OCI-LY1 (cell line): ENCODE measurements at regions not wholly inside any gene's neighbourhood (a gene's known extent, or its start where the extent isn't known, plus 50 kb on each side); places are given as distances from the start of the nearest gene placed in this dataset.
A peak's percentile ranks its signal among the peaks of the same experiment; 100 is the strongest.

ENCODE experiments used
- H2AFZ ChIP-seq: fragments of 200-600 bp; sonication (generic), shearing (Covaris generic); 2 replicates; pipeline ENCODE4 v1.6.0; 2014; ENCODE audit warnings: antibody characterized with exemption, mild to moderate bottlenecking, low read length
- H3F3A ChIP-seq: fragments of 200-600 bp; sonication (generic), shearing (Covaris generic); 2 replicates; pipeline ENCODE4 v1.6.0; 2014; ENCODE audit warnings: mild to moderate bottlenecking, antibody characterized with exemption, low read length, moderate library complexity; ENCODE audit not compliant: insufficient read depth
- H3K27ac ChIP-seq: fragments of 200-600 bp; sonication (generic); 2 replicates; pipeline ENCODE4 v1.5.1; 2014; ENCODE audit warnings: low read length, mixed run types, mild to moderate bottlenecking, low read depth; ENCODE audit not compliant: poor library complexity, severe bottlenecking
- H3K27me3 ChIP-seq: fragments of 200-600 bp; sonication (generic); 2 replicates; pipeline ENCODE4 v1.6.0; 2014; ENCODE audit warnings: antibody characterized with exemption, mild to moderate bottlenecking, low read length, moderate library complexity; ENCODE audit not compliant: insufficient read depth
- H3K36me3 ChIP-seq: fragments of 200-600 bp; sonication (generic); 2 replicates; pipeline ENCODE4 v1.6.1; 2014; ENCODE audit warnings: mild to moderate bottlenecking, antibody characterized with exemption, low read length, moderate library complexity, mixed read lengths; ENCODE audit not compliant: insufficient read depth
- H3K4me1 ChIP-seq: fragments of 200-600 bp; sonication (generic); 2 replicates; pipeline ENCODE4 v1.5.1; 2014; ENCODE audit warnings: mild to moderate bottlenecking, low read length, moderate library complexity; ENCODE audit not compliant: insufficient read depth, severe bottlenecking
- H3K4me2 ChIP-seq: fragments of 200-600 bp; sonication (generic), shearing (Covaris generic); 2 replicates; pipeline ENCODE4 v1.6.1; 2014; ENCODE audit warnings: low read length
- H3K4me3 ChIP-seq: fragments of 200-600 bp; sonication (generic); 2 replicates; pipeline ENCODE4 v1.5.1; 2014; ENCODE audit warnings: low read length, low read depth, mild to moderate bottlenecking, mixed read lengths; ENCODE audit not compliant: poor library complexity, severe bottlenecking
- H3K79me2 ChIP-seq: fragments of 200-600 bp; shearing (Covaris generic); 2 replicates; pipeline ENCODE4 v1.6.1; 2016; ENCODE audit warnings: mixed run types, low read length, mixed read lengths; ENCODE audit not compliant: insufficient read depth
- H3K9ac ChIP-seq: fragments of 200-600 bp; sonication (generic), shearing (Covaris generic); 2 replicates; pipeline ENCODE4 v1.6.1; 2014; ENCODE audit warnings: mild to moderate bottlenecking, low read length, mixed read lengths
- H3K9me2 ChIP-seq: fragments of 200-600 bp; sonication (generic), shearing (Covaris generic); 2 replicates; pipeline ENCODE4 v1.6.1; 2014; ENCODE audit warnings: low read depth, mild to moderate bottlenecking, low read length, mixed read lengths
- H3K9me3 ChIP-seq: fragments of 200-600 bp; shearing (Covaris generic); 2 replicates; pipeline ENCODE4 v1.6.1; 2014; ENCODE audit warnings: low read length, mixed read lengths
- H4K20me1 ChIP-seq: fragments of 200-600 bp; sonication (generic), shearing (Covaris generic); 2 replicates; pipeline ENCODE4 v1.6.0; 2016; ENCODE audit warnings: mild to moderate bottlenecking, low read length; ENCODE audit not compliant: insufficient read depth
- EZH2 ChIP-seq: fragments of 200-600 bp; sonication (generic), shearing (Covaris generic); IDR thresholded peaks from 2 replicates; pipeline ENCODE4 v1.8.0; 2017; ENCODE audit warnings: borderline replicate concordance, mixed run types, mild to moderate bottlenecking, antibody characterized with exemption, low read length, moderate library complexity, mixed read lengths
- TF ChIP-seq, protein P1 (sequence below): fragments of 200-600 bp; sonication (generic), shearing (Covaris generic); IDR thresholded peaks from 2 replicates; pipeline ENCODE4 v1.5.1; 2017; ENCODE audit warnings: mild to moderate bottlenecking, antibody characterized with exemption, low read length, moderate library complexity, mixed read lengths

GRCh38 chr3:113354307-113354706, 87.0 kb downstream of the CFAP44 start:
- no peaks in the 10 kb centered on the region for H3K79me2 ChIP-seq
- H3F3A ChIP-seq, result no peaks in the 10 kb centered on the region
- no peak overlapping the region for H3K9ac ChIP-seq
- H3K27me3 ChIP-seq, result no peaks in the 10 kb centered on the region
- no peak overlapping the region for H3K4me3 ChIP-seq
- H2AFZ ChIP-seq, result no peak overlapping the region
- H3K27ac ChIP-seq, result no peak overlapping the region
- TF ChIP-seq EZH2, result no peak
- TF ChIP-seq, protein P1, sequence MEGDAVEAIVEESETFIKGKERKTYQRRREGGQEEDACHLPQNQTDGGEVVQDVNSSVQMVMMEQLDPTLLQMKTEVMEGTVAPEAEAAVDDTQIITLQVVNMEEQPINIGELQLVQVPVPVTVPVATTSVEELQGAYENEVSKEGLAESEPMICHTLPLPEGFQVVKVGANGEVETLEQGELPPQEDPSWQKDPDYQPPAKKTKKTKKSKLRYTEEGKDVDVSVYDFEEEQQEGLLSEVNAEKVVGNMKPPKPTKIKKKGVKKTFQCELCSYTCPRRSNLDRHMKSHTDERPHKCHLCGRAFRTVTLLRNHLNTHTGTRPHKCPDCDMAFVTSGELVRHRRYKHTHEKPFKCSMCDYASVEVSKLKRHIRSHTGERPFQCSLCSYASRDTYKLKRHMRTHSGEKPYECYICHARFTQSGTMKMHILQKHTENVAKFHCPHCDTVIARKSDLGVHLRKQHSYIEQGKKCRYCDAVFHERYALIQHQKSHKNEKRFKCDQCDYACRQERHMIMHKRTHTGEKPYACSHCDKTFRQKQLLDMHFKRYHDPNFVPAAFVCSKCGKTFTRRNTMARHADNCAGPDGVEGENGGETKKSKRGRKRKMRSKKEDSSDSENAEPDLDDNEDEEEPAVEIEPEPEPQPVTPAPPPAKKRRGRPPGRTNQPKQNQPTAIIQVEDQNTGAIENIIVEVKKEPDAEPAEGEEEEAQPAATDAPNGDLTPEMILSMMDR, result no peak
- H3K4me2 ChIP-seq, result no peak overlapping the region
- no peaks in the 10 kb centered on the region for H3K9me3 ChIP-seq
- no peaks in the 10 kb centered on the region for H3K36me3 ChIP-seq
- no peaks in the 10 kb centered on the region for H3K9me2 ChIP-seq
- H3K4me1 ChIP-seq, result no peaks in the 10 kb centered on the region
- no peaks in the 10 kb centered on the region for H4K20me1 ChIP-seq

DNA sequence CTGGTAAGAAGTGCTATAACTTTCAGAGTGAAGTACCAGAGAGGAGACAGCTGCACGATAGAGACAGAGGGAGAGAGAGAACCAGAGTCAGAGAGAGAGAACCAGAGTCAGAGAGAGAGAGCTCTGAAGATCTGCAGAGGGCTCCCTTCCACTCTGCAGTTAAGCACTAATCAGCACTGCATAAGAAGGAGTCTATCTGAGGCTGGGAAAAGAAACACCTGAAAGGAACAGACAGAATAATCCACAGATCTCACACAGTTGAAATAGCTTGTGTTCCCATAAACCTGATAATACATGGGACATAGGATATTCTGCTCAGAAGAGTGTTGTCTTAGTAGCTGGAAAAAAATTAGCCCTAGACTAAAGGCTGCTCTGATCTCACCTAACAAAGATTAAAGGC, 87.6 kb downstream of the CFAP44 start:
- H3K36me3 ChIP-seq, result no peaks in the 10 kb centered on the region
- H3K4me3 ChIP-seq, result no peak overlapping the region
- no peaks in the 10 kb centered on the region for H3K9me2 ChIP-seq
- no peak overlapping the region for H3K9ac ChIP-seq
- no peaks in the 10 kb centered on the region for H3K27me3 ChIP-seq
- H2AFZ ChIP-seq, result no peak overlapping the region
- H3K4me2 ChIP-seq, result no peak overlapping the region
- no peaks in the 10 kb centered on the region for H3K79me2 ChIP-seq
- H3F3A ChIP-seq, result no peaks in the 10 kb centered on the region
- H3K27ac ChIP-seq, result no peak overlapping the region
- TF ChIP-seq, protein P1, result no peak
- no peak for TF ChIP-seq EZH2
- no peaks in the 10 kb centered on the region for H4K20me1 ChIP-seq
- no peaks in the 10 kb centered on the region for H3K9me3 ChIP-seq
- no peaks in the 10 kb centered on the region for H3K4me1 ChIP-seq

DNA sequence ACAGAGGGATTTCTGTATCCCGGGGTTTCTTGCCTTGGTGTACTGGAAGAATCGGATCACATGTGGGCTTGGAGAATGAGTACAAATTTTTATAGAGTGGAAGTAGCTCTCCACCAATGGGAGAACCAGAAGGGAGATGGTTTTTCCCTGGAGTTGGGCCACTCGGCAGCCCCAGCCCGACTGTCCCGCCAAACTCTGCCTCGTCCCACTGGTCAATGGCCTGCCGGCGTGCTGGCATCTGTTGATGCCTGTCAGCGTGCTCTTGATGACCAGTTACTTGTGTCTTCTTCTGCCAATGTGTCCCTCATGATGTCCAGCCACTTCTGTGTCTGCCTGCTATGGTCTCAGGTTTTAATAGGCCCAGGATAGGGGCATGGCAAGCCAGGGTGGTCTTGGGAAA, 100.5 kb downstream of the CFAP44 start:
- H3K4me1 ChIP-seq, result no peaks in the 10 kb centered on the region
- H3K9me3 ChIP-seq, result no peaks in the 10 kb centered on the region
- H3F3A ChIP-seq, result no peaks in the 10 kb centered on the region
- H3K27ac ChIP-seq, result no peak overlapping the region
- no peak overlapping the region for H3K4me2 ChIP-seq
- H4K20me1 ChIP-seq, result no peaks in the 10 kb centered on the region
- H3K9ac ChIP-seq, result no peak overlapping the region
- H3K79me2 ChIP-seq, result no peaks in the 10 kb centered on the region
- H2AFZ ChIP-seq, result no peak overlapping the region
- no peak for TF ChIP-seq EZH2
- H3K36me3 ChIP-seq, result no peaks in the 10 kb centered on the region
- no peak overlapping the region for H3K4me3 ChIP-seq
- no peaks in the 10 kb centered on the region for H3K27me3 ChIP-seq
- H3K9me2 ChIP-seq, result no peaks in the 10 kb centered on the region

DNA sequence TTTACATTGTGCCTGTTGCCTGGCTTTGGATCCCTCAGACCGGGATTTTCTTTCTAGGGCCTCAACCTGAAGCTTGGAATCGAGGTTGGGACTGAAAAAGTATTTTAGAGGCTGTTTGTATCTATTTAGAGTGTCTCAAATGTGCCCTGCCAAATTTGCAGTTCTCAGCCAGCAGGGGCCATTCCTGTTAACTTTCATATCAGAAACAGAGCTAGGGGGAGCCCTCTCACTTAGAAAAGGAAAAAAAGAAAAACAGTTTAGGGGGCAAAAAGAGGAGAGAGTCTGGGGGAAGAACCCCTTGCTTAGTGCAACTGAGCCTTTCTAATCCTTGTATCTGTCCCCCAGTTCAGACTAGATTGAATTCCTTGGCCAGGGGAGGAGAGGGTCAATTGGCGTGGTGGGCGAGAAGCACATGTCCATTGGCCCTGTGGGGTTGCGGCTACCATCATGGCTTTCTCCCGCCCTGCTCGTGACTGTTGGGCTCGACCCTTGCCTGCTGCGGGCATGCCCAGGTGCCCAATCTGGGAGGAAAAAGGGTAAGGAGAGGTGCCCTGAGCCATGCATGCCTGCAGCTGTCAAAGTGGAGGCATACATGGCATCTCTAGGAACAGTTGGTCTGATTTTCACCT, 101.6 kb downstream of the CFAP44 start:
- Histone ChIP-seq H3K9me2 (no peaks in the 10 kb centered on the region), H3K4me2 (no peak overlapping the region), H2AFZ (no peak overlapping the region), H3K36me3 (no peaks in the 10 kb centered on the region), H3K27me3 (no peaks in the 10 kb centered on the region), H3F3A (no peaks in the 10 kb centered on the region), H3K4me1 (no peaks in the 10 kb centered on the region), H4K20me1 (no peaks in the 10 kb centered on the region), H3K9ac (no peak overlapping the region), H3K9me3 (no peaks in the 10 kb centered on the region), H3K4me3 (no peak overlapping the region), H3K27ac (no peak overlapping the region), H3K79me2 (no peaks in the 10 kb centered on the region)
- TF ChIP-seq, protein P1, result peak; percentile 55
- no peak for TF ChIP-seq EZH2
